BLaER1 treated with 17β-estradiol and CSF1 and Interleukin-3, amounts not matched to agents 10 nM and 100 nM (cell line): ENCODE measurements at regions not wholly inside any gene's neighbourhood (a gene's known extent, or its start where the extent isn't known, plus 50 kb on each side); places are given as distances from the start of the nearest gene placed in this dataset.
A peak's percentile ranks its signal among the peaks of the same experiment; 100 is the strongest.

ENCODE experiments used
- H3K27ac ChIP-seq, 11 experiments: shearing (Covaris generic); formaldehyde crosslinking; 2 replicates each; pipeline ENCODE4 v1.8.1; 2022
- H3K27me3 ChIP-seq, 11 experiments: shearing (Covaris generic); formaldehyde crosslinking; 2 replicates each; pipeline ENCODE4 v1.8.1; 2022
- H3K36me3 ChIP-seq, 11 experiments: shearing (Covaris generic); formaldehyde crosslinking; 2 replicates each; pipeline ENCODE4 v1.8.1; 2022
- H3K4me1 ChIP-seq, 10 experiments: shearing (Covaris generic); formaldehyde crosslinking; 2 replicates each; pipeline ENCODE4 v1.8.1; 2022
- H3K4me2 ChIP-seq, 11 experiments: shearing (Covaris generic); formaldehyde crosslinking; 2 replicates each; pipeline ENCODE4 v1.8.1; 2022
- H3K4me3 ChIP-seq, 10 experiments: shearing (Covaris generic); formaldehyde crosslinking; 2 replicates each; pipeline ENCODE4 v1.8.1; 2022
- H3K9ac ChIP-seq, 11 experiments: shearing (Covaris generic); formaldehyde crosslinking; 2 replicates each; pipeline ENCODE4 v1.8.1; 2022
- H3K9me3 ChIP-seq, 11 experiments: shearing (Covaris generic); formaldehyde crosslinking; replicated peaks in 1 of 11; 2 replicates each; pipeline ENCODE4 v1.8.1; 2022
- H4K20me1 ChIP-seq, 11 experiments: shearing (Covaris generic); formaldehyde crosslinking; 2 replicates each; pipeline ENCODE4 v1.8.1; 2022
- Cebpa-rat ChIP-seq, 11 experiments: shearing (Covaris generic); IDR thresholded peaks; 2 replicates each; pipeline ENCODE4 v1.8.1; 2022

- Histone ChIP-seq H3K9ac (no peak overlapping the region), H3K27me3 (no peaks in the 10 kb centered on the region), H3K9me3 (peaks cover 0 to 5% (median 0%) of the 10 kb centered on the region in 11 experiments; a peak in 4 of 22 replicates), H3K4me2 (no peak overlapping the region), H4K20me1 (no peaks in the 10 kb centered on the region), H3K27ac (no peak overlapping the region), H3K36me3 (no peaks in the 10 kb centered on the region), H3K4me1 (peaks cover 0 to 8% (median 0%) of the 10 kb centered on the region in 10 experiments; a peak in 3 of 20 replicates), H3K4me3 (no peak overlapping the region)
- TF ChIP-seq Cebpa-rat (IDR thresholded peaks at IDR 0.05) = no peak
Measured at GRCh38 chr5:110354915-110355644, 371.4 kb downstream of the TMEM232 start.

- Histone ChIP-seq H3K9me3 (peaks cover 0 to 5% (median 0%) of the 10 kb centered on the region in 11 experiments; a peak in 4 of 22 replicates), H3K27ac (no peak overlapping the region), H3K36me3 (no peaks in the 10 kb centered on the region), H3K4me2 (peak overlapping the region in 1 of 11 experiments; percentile 37; a peak in 4 of 22 replicates), H3K4me3 (no peak overlapping the region), H3K9ac (no peak overlapping the region), H3K4me1 (peaks cover 0 to 8% (median 0%) of the 10 kb centered on the region in 10 experiments; a peak in 3 of 20 replicates), H4K20me1 (no peaks in the 10 kb centered on the region; a peak in 1 of 22 replicates), H3K27me3 (no peaks in the 10 kb centered on the region)
- TF ChIP-seq Cebpa-rat (IDR thresholded peaks at IDR 0.05) = no peak
Measured at GRCh38 chr5:110356677-110357076, 369.8 kb downstream of the TMEM232 start.

GRCh38 chr5:110359221-110359620 is 367.2 kb downstream of the TMEM232 start:
- H3K9ac ChIP-seq = no peak overlapping the region
- TF ChIP-seq Cebpa-rat (IDR thresholded peaks at IDR 0.05) = no peak

GRCh38 chr5:110361471-110361870 is 365.0 kb downstream of the TMEM232 start:
- H3K4me2 ChIP-seq = no peak overlapping the region
- TF ChIP-seq Cebpa-rat (IDR thresholded peaks at IDR 0.05) = no peak
- H3K27me3 ChIP-seq = no peaks in the 10 kb centered on the region
- H3K36me3 ChIP-seq = no peaks in the 10 kb centered on the region
- H3K4me3 ChIP-seq = no peak overlapping the region
- H3K4me1 ChIP-seq = peaks cover 0 to 17% (median 2%) of the 10 kb centered on the region in 10 experiments; a peak in 5 of 20 replicates
- no peaks in the 10 kb centered on the region; a peak in 1 of 22 replicates for H4K20me1 ChIP-seq
- H3K9ac ChIP-seq = no peak overlapping the region
- no peak overlapping the region for H3K27ac ChIP-seq
- peaks cover 0 to 4% (median 0%) of the 10 kb centered on the region in 11 experiments; a peak in 2 of 22 replicates for H3K9me3 ChIP-seq

More at GRCh38 chr5:110359221-110359620, 367.2 kb downstream of the TMEM232 start:
- no peak overlapping the region for H3K27ac ChIP-seq
- no peaks in the 10 kb centered on the region for H3K27me3 ChIP-seq
- no peak overlapping the region for H3K4me3 ChIP-seq
- no peak overlapping the region for H3K4me2 ChIP-seq
- H3K4me1 ChIP-seq = peaks cover 0 to 8% (median 0%) of the 10 kb centered on the region in 10 experiments; a peak in 3 of 20 replicates
- H4K20me1 ChIP-seq = no peaks in the 10 kb centered on the region; a peak in 1 of 22 replicates
- H3K36me3 ChIP-seq = no peaks in the 10 kb centered on the region
- peaks cover 0 to 4% (median 0%) of the 10 kb centered on the region in 11 experiments; a peak in 2 of 22 replicates for H3K9me3 ChIP-seq

GRCh38 chr5:110362261-110362660 is 364.2 kb downstream of the TMEM232 start:
- peaks cover 0 to 4% (median 0%) of the 10 kb centered on the region in 11 experiments; a peak in 2 of 22 replicates for H3K9me3 ChIP-seq
- no peaks in the 10 kb centered on the region for H3K36me3 ChIP-seq
- H4K20me1 ChIP-seq = no peaks in the 10 kb centered on the region; a peak in 1 of 22 replicates
- no peak overlapping the region for H3K9ac ChIP-seq
- no peak overlapping the region for H3K27ac ChIP-seq
- H3K4me3 ChIP-seq = no peak overlapping the region
- TF ChIP-seq Cebpa-rat (IDR thresholded peaks at IDR 0.05) = no peak
- peaks cover 0 to 10% (median 0%) of the 10 kb centered on the region in 10 experiments; a peak in 3 of 20 replicates for H3K4me1 ChIP-seq
- H3K27me3 ChIP-seq = no peaks in the 10 kb centered on the region
- no peak overlapping the region for H3K4me2 ChIP-seq

- no peaks in the 10 kb centered on the region for H3K36me3 ChIP-seq
- no peak overlapping the region for H3K4me3 ChIP-seq
- H4K20me1 ChIP-seq = no peaks in the 10 kb centered on the region
- H3K27me3 ChIP-seq = no peaks in the 10 kb centered on the region
- no peak overlapping the region for H3K27ac ChIP-seq
- peaks cover 0 to 10% (median 7%) of the 10 kb centered on the region in 11 experiments; a peak in 11 of 22 replicates for H3K9me3 ChIP-seq
- H3K4me2 ChIP-seq = no peak overlapping the region
- no peak overlapping the region for H3K9ac ChIP-seq
- peaks cover 13 to 25% (median 16%) of the 10 kb centered on the region in 10 experiments for H3K4me1 ChIP-seq
- no peak for TF ChIP-seq Cebpa-rat (IDR thresholded peaks at IDR 0.05)
Measured at GRCh38 chr5:110366716-110367115, 359.8 kb downstream of the TMEM232 start.
